Activated T-helper 1 cell treated with anti-CD3 and anti-CD28 coated beads, Interleukin-12 subunit alpha, Interleukin-12 subunit beta, Interleukin-2, Interleukin-4 antibody, amounts not matched to agents 30 ng/mL and 10 ng/mL and 1 ng/mL, durations not matched to agents 14 hours and 24 hours and 36 hours (primary cell): ENCODE measurements at regions not wholly inside any gene's neighbourhood (a gene's known extent, or its start where the extent isn't known, plus 50 kb on each side); places are given as distances from the start of the nearest gene placed in this dataset.
"Not testable (repeated sequence)": the region's sequence is repeated elsewhere in the genome, so short reads cannot be mapped to it uniquely, and the experiment has no call there.

Source experiments
- DNase-seq: peaks from one replicate; pipeline ENCODE4 v3.0.0; 2021; ENCODE audit warnings: low spot score
- H3K27ac Mint-ChIP-seq: one replicate; pipeline ENCODE4 v1.8.0; 2021; ENCODE audit warnings: mild to moderate bottlenecking, mixed read lengths
- H3K27me3 Mint-ChIP-seq: one replicate; pipeline ENCODE4 v1.8.0; 2022; ENCODE audit warnings: mild to moderate bottlenecking, moderate library complexity, mixed read lengths; ENCODE audit not compliant: insufficient read depth
- H3K36me3 Mint-ChIP-seq: one replicate; pipeline ENCODE4 v1.8.0; 2021; ENCODE audit warnings: low read depth, mixed read lengths
- H3K4me1 Mint-ChIP-seq: one replicate; pipeline ENCODE4 v1.8.0; 2021; ENCODE audit warnings: low read depth, mixed read lengths
- H3K4me3 Mint-ChIP-seq: one replicate; pipeline ENCODE4 v1.8.0; 2021; ENCODE audit warnings: mild to moderate bottlenecking, moderate library complexity, mixed read lengths
- H3K9me3 Mint-ChIP-seq: one replicate; pipeline ENCODE4 v1.8.0; 2021; ENCODE audit warnings: mixed read lengths
- intact Hi-C: fragments of 100-400 bp; cut with micrococcal nuclease; formaldehyde crosslinking; loops from one replicate; pipeline ENCODE4 v1.15.1; 2024

GRCh38 chr14:30270200-30271161 is 288.5 kb upstream of the G2E3 start:
- DNase-seq: peak; percentile 35
- intact Hi-C loops: loop anchor here (5.0 kb wide), 1 partner anchor 723 kb away; no protein-coding TSS in a partner anchor
- no peaks in the 10 kb centered on the region for H3K4me1 Mint-ChIP-seq
- H3K27ac Mint-ChIP-seq: no peak overlapping the region
- H3K4me3 Mint-ChIP-seq: no peak overlapping the region
- no peaks in the 10 kb centered on the region for H3K9me3 Mint-ChIP-seq
- H3K27me3 Mint-ChIP-seq: no peaks in the 10 kb centered on the region
- no peaks in the 10 kb centered on the region for H3K36me3 Mint-ChIP-seq

GRCh38 chr14:30271811-30272323 is 287.1 kb upstream of the G2E3 start:
- H3K4me3 Mint-ChIP-seq: no peak overlapping the region
- DNase-seq: no peak
- no peaks in the 10 kb centered on the region for H3K4me1 Mint-ChIP-seq
- no peaks in the 10 kb centered on the region for H3K36me3 Mint-ChIP-seq
- intact Hi-C loops: loop anchor here (5.0 kb wide), 1 partner anchor 725 kb away; no protein-coding TSS in a partner anchor
- no peaks in the 10 kb centered on the region for H3K9me3 Mint-ChIP-seq
- no peaks in the 10 kb centered on the region for H3K27me3 Mint-ChIP-seq
- no peak overlapping the region for H3K27ac Mint-ChIP-seq

GRCh38 chr14:30272848-30273832 is 285.8 kb upstream of the G2E3 start:
- Mint-ChIP-seq H3K36me3 (no peaks in the 10 kb centered on the region), H3K4me3 (no peak overlapping the region), H3K27ac (no peak overlapping the region), H3K27me3 (no peaks in the 10 kb centered on the region), H3K4me1 (no peaks in the 10 kb centered on the region), H3K9me3 (no peaks in the 10 kb centered on the region)
- DNase-seq: no peak
- intact Hi-C loops: loop anchor here (5.0 kb wide), 1 partner anchor 726 kb away; no protein-coding TSS in a partner anchor

- Mint-ChIP-seq H3K27me3 (no peaks in the 10 kb centered on the region), H3K4me1 (no peaks in the 10 kb centered on the region), H3K27ac (no peak overlapping the region), H3K4me3 (no peak overlapping the region), H3K36me3 (no peaks in the 10 kb centered on the region), H3K9me3 (no peaks in the 10 kb centered on the region)
- DNase-seq: no peak
- intact Hi-C loops: no loop called here
Measured at GRCh38 chr14:30275604-30276003, 283.4 kb upstream of the G2E3 start.

- H3K27ac Mint-ChIP-seq: no peak overlapping the region
- intact Hi-C loops: no loop called here
- no peaks in the 10 kb centered on the region for H3K36me3 Mint-ChIP-seq
Measured at GRCh38 chr14:30277268-30277667, 281.7 kb upstream of the G2E3 start.

GRCh38 chr14:30278856-30279255 is 280.1 kb upstream of the G2E3 start:
- H3K4me3 Mint-ChIP-seq, H3K27ac Mint-ChIP-seq, H3K27me3 Mint-ChIP-seq, H3K9me3 Mint-ChIP-seq, H3K36me3 Mint-ChIP-seq, H3K4me1 Mint-ChIP-seq, DNase-seq, intact Hi-C loops: not testable (repeated sequence)

More at GRCh38 chr14:30277268-30277667, 281.7 kb upstream of the G2E3 start:
- H3K4me1 Mint-ChIP-seq: no peaks in the 10 kb centered on the region
- H3K9me3 Mint-ChIP-seq: no peaks in the 10 kb centered on the region
- no peaks in the 10 kb centered on the region for H3K27me3 Mint-ChIP-seq
- DNase-seq: no peak
- H3K4me3 Mint-ChIP-seq: no peak overlapping the region

GRCh38 chr14:30283822-30284446 is 275.0 kb upstream of the G2E3 start:
- intact Hi-C loops: no loop called here
- DNase-seq: no peak
- H3K27ac Mint-ChIP-seq: no peak overlapping the region
- H3K36me3 Mint-ChIP-seq: no peaks in the 10 kb centered on the region
- no peaks in the 10 kb centered on the region for H3K9me3 Mint-ChIP-seq
- no peak overlapping the region for H3K4me3 Mint-ChIP-seq
- no peaks in the 10 kb centered on the region for H3K4me1 Mint-ChIP-seq
- peaks cover 2% of the 10 kb centered on the region for H3K27me3 Mint-ChIP-seq

GRCh38 chr14:30284808-30285207 is 274.1 kb upstream of the G2E3 start:
- Mint-ChIP-seq H3K4me3 (no peak overlapping the region), H3K9me3 (no peaks in the 10 kb centered on the region), H3K27ac (no peak overlapping the region), H3K36me3 (no peaks in the 10 kb centered on the region), H3K27me3 (peaks cover 2% of the 10 kb centered on the region), H3K4me1 (no peaks in the 10 kb centered on the region)
- intact Hi-C loops: no loop called here
- DNase-seq: no peak

- intact Hi-C loops: loop anchor here (1.0 kb wide), 2 partner anchors 46 to 67 kb away; no protein-coding TSS in a partner anchor
Measured at GRCh38 chr14:30287579-30288445, 271.1 kb upstream of the G2E3 start.

GRCh38 chr14:30290001-30290400 is 269.0 kb upstream of the G2E3 start:
- Mint-ChIP-seq H3K36me3 (no peaks in the 10 kb centered on the region), H3K27ac (no peak overlapping the region), H3K27me3 (peaks cover 2% of the 10 kb centered on the region), H3K4me1 (no peaks in the 10 kb centered on the region), H3K9me3 (no peaks in the 10 kb centered on the region), H3K4me3 (no peak overlapping the region)
- intact Hi-C loops: no loop called here
- DNase-seq: no peak

More at GRCh38 chr14:30287579-30288445, 271.1 kb upstream of the G2E3 start:
- Mint-ChIP-seq H3K9me3 (no peaks in the 10 kb centered on the region), H3K4me1 (no peaks in the 10 kb centered on the region), H3K27me3 (peaks cover 2% of the 10 kb centered on the region), H3K27ac (no peak overlapping the region), H3K36me3 (no peaks in the 10 kb centered on the region), H3K4me3 (no peak overlapping the region)
- DNase-seq: no peak

GRCh38 chr14:30291216-30291615 is 267.7 kb upstream of the G2E3 start:
- H3K27ac Mint-ChIP-seq: no peak overlapping the region
- no peaks in the 10 kb centered on the region for H3K4me1 Mint-ChIP-seq
- no peaks in the 10 kb centered on the region for H3K36me3 Mint-ChIP-seq
- DNase-seq: no peak
- no peak overlapping the region for H3K4me3 Mint-ChIP-seq
- intact Hi-C loops: no loop called here
- H3K9me3 Mint-ChIP-seq: no peaks in the 10 kb centered on the region
- no peaks in the 10 kb centered on the region for H3K27me3 Mint-ChIP-seq
